A549 (cell line): ENCODE measurements at regions not wholly inside any gene's neighbourhood (a gene's known extent, or its start where the extent isn't known, plus 50 kb on each side); places are given as distances from the start of the nearest gene placed in this dataset.
"Not testable (repeated sequence)": the region's sequence is repeated elsewhere in the genome, so short reads cannot be mapped to it uniquely, and the experiment has no call there.

Experiments used
- ATAC-seq, 2 experiments: fragments of 200-7000 bp in 1 of 2; fragments of >200 bp in 1 of 2; cut with Nextera tagmentation in 1 of 2; cut with Tn5 transposase in 1 of 2; 3 replicates each; pipeline versions ENCODE4 v1.8.0 to v1.9.1; 2018 to 2020; ENCODE audit warnings: mild to moderate bottlenecking in 1 of 2, moderate library complexity in 1 of 2
- CTCF ChIA-PET: fragments of 300-600 bp; sonication (Branson Sonifier 250); formaldehyde crosslinking; extraction: SDS; loops from one replicate; lab custom pipeline; 2021; ENCODE audit warnings: antibody characterized with exemption, inconsistent platforms; lab: Yijun Ruan, JAX
- POLR2A ChIA-PET: fragments of 350-600 bp; formaldehyde crosslinking; extraction: SDS; loops from one replicate; lab custom pipeline; 2021; ENCODE audit warnings: antibody characterized with exemption, inconsistent platforms; lab: Yijun Ruan, JAX
- DNase-seq, 2 experiments: peaks; one replicate each; pipeline versions ENCODE4 v3.0.0 to v3.0.0-alpha.2; 2011 to 2016; ENCODE audit warnings: low read depth in 1 of 2, low spot score in 1 of 2
- FAIRE-seq: peaks from 2 replicates; lab custom pipeline; 2011; peaks lifted over from hg19 to GRCh38; lab: Jason Lieb, UNC
- H3K27ac ChIP-seq, 2 experiments: fragments of >200 bp; sonication (Bioruptor Twin); formaldehyde crosslinking; 3 replicates each; pipeline ENCODE4 v1.5.1; 2016 to 2017
- H3K4me1 ChIP-seq: fragments of >200 bp; sonication (Bioruptor Twin); formaldehyde crosslinking; 3 replicates; pipeline ENCODE4 v1.6.1; 2016
- H3K4me2 ChIP-seq: fragments of >200 bp; sonication (Bioruptor Twin); formaldehyde crosslinking; 3 replicates; pipeline ENCODE4 v1.6.1; 2016
- H3K4me3 ChIP-seq: fragments of >200 bp; sonication (Bioruptor Twin); formaldehyde crosslinking; 3 replicates; pipeline ENCODE4 v1.5.1; 2016
- H3K9me3 ChIP-seq: fragments of >200 bp; sonication (Bioruptor Twin); formaldehyde crosslinking; 3 replicates; pipeline ENCODE4 v1.6.1; 2016
- BHLHE40 ChIP-seq: IDR thresholded peaks from 2 replicates; pipeline ENCODE4 v1.6.1; 2012; ENCODE audit warnings: low read depth, low read length, inconsistent platforms
- CBX2 ChIP-seq: fragments of 200-600 bp; sonication (generic); IDR thresholded peaks from 2 replicates; pipeline ENCODE4 v1.6.1; 2016; ENCODE audit warnings: low read depth, mild to moderate bottlenecking, borderline replicate concordance
- CHD2 ChIP-seq: fragments of 150-350 bp; IDR thresholded peaks from 2 replicates; pipeline ENCODE4 v1.6.1; 2014; ENCODE audit warnings: low read length; ENCODE audit not compliant: partially characterized antibody
- E2F6 ChIP-seq: IDR thresholded peaks from 2 replicates; pipeline ENCODE4 v1.6.1; 2012; ENCODE audit warnings: low read depth, borderline replicate concordance
- EHF ChIP-seq: fragments of 250-450 bp; sonication (Bioruptor Pico); IDR thresholded peaks from 2 replicates; pipeline ENCODE4 v1.5.0; 2020; ENCODE audit warnings: mild to moderate bottlenecking
- EP300 ChIP-seq, 2 experiments: fragments of >200 bp; sonication (Bioruptor Twin); formaldehyde crosslinking; IDR thresholded peaks; 2 replicates in 1 of 2; 3 replicates in 1 of 2; pipeline ENCODE4 v1.6.1; 2016 to 2017
- ESRRA ChIP-seq: fragments of 150-350 bp; IDR thresholded peaks from 2 replicates; pipeline ENCODE4 v1.6.1; 2014; ENCODE audit warnings: mild to moderate bottlenecking, low read length, borderline replicate concordance
- FOSL2 ChIP-seq, 2 experiments: fragments of 450-650 bp in 1 of 2; fragments of >200 bp in 1 of 2; sonication (Bioruptor Twin) in 1 of 2; formaldehyde crosslinking; IDR thresholded peaks; 2 replicates each; pipeline versions ENCODE4 v1.5.0 to v1.6.1; 2016 to 2020; ENCODE audit warnings: mild to moderate bottlenecking in 1 of 2, moderate library complexity in 1 of 2
- GATA3 ChIP-seq: IDR thresholded peaks from 2 replicates; pipeline ENCODE4 v1.6.1; 2012; ENCODE audit warnings: borderline replicate concordance
- HOXA7 ChIP-seq: fragments of 250-450 bp; sonication (Bioruptor Pico); IDR thresholded peaks from 2 replicates; pipeline ENCODE4 v1.5.0; 2020; ENCODE audit warnings: mild to moderate bottlenecking, moderate library complexity
- HOXB13 ChIP-seq: fragments of 250-450 bp; sonication (Bioruptor Pico); IDR thresholded peaks from 2 replicates; pipeline ENCODE4 v1.5.0; 2020; ENCODE audit warnings: low read depth, mild to moderate bottlenecking, moderate library complexity
- HOXB5 ChIP-seq: fragments of 250-450 bp; sonication (Bioruptor Pico); IDR thresholded peaks from 2 replicates; pipeline ENCODE4 v1.5.0; 2020; ENCODE audit warnings: mild to moderate bottlenecking, moderate library complexity
- JUNB ChIP-seq: fragments of >200 bp; sonication (Bioruptor Twin); formaldehyde crosslinking; IDR thresholded peaks from 2 replicates; pipeline ENCODE4 v1.6.1; 2016
- MYC ChIP-seq: IDR thresholded peaks from 2 replicates; pipeline ENCODE4 v1.6.1; 2012; ENCODE audit warnings: mild to moderate bottlenecking, inconsistent platforms, low read length, improper control_type of control experiment, borderline replicate concordance
- NR3C1 ChIP-seq: fragments of >200 bp; sonication (Bioruptor Twin); formaldehyde crosslinking; IDR thresholded peaks from 3 replicates; pipeline ENCODE4 v1.6.1; 2017
- PHF8 ChIP-seq: fragments of 200-600 bp; sonication (generic); IDR thresholded peaks from 2 replicates; pipeline ENCODE4 v1.6.1; 2016; ENCODE audit warnings: low read depth, mild to moderate bottlenecking, antibody characterized with exemption, moderate library complexity, borderline replicate concordance
- POLR2A ChIP-seq: IDR thresholded peaks from 2 replicates; pipeline ENCODE4 v1.6.1; 2012; ENCODE audit warnings: mild to moderate bottlenecking, low read length
- RARB ChIP-seq: fragments of 250-450 bp; sonication (Bioruptor Pico); IDR thresholded peaks from 2 replicates; pipeline ENCODE4 v1.8.0; 2021; ENCODE audit warnings: mild to moderate bottlenecking, moderate library complexity
- RFX5 ChIP-seq: fragments of 450-650 bp; IDR thresholded peaks from 2 replicates; pipeline ENCODE4 v1.7.1; 2014; ENCODE audit warnings: antibody characterized with exemption, mild to moderate bottlenecking, moderate library complexity
- RNF2 ChIP-seq: fragments of 200-600 bp; sonication (generic); IDR thresholded peaks from 2 replicates; pipeline ENCODE4 v1.6.1; 2016; ENCODE audit warnings: low read depth, mild to moderate bottlenecking, antibody characterized with exemption, moderate library complexity, borderline replicate concordance
- SMC3 ChIP-seq: fragments of >200 bp; sonication (Bioruptor Twin); formaldehyde crosslinking; IDR thresholded peaks from 3 replicates; pipeline ENCODE4 v1.6.1; 2018; ENCODE audit warnings: inconsistent platforms
- SREBF2 ChIP-seq: fragments of 450-650 bp; IDR thresholded peaks from 2 replicates; pipeline ENCODE4 v1.6.1; 2014; ENCODE audit warnings: mild to moderate bottlenecking, moderate library complexity
- TFCP2L1 ChIP-seq: fragments of 250-450 bp; sonication (Bioruptor Pico); IDR thresholded peaks from 2 replicates; pipeline ENCODE4 v1.5.0; 2021; ENCODE audit warnings: mild to moderate bottlenecking
- ZC3H11A ChIP-seq: fragments of 450-650 bp; IDR thresholded peaks from 2 replicates; pipeline ENCODE4 v1.6.1; 2014; ENCODE audit warnings: antibody characterized with exemption, mild to moderate bottlenecking
- ZFP36 ChIP-seq: fragments of 450-650 bp; IDR thresholded peaks from 2 replicates; pipeline ENCODE4 v1.6.1; 2014; ENCODE audit warnings: borderline replicate concordance; ENCODE audit not compliant: partially characterized antibody
- ZNF302 ChIP-seq: fragments of 250-450 bp; sonication (Bioruptor Pico); IDR thresholded peaks from 2 replicates; pipeline ENCODE4 v1.9.0; 2021; ENCODE audit warnings: inconsistent platforms, mild to moderate bottlenecking, moderate library complexity
- WGBS: methylation state at CpG from one replicate; pipeline ENCODE4 v1.1.6; 2017; ENCODE audit errors: missing lambda C conversion rate; 5-methylcytosine and 5-hydroxymethylcytosine counted together
- TF ChIP-seq, protein P1 (sequence below): IDR thresholded peaks from 2 replicates; pipeline ENCODE4 v1.6.1; 2012
- TF ChIP-seq, protein P2 (sequence below): fragments of 250-450 bp; sonication (Bioruptor Pico); IDR thresholded peaks from 2 replicates; pipeline ENCODE4 v1.5.0; 2021; ENCODE audit warnings: mild to moderate bottlenecking, moderate library complexity, borderline replicate concordance

GRCh38 chr5:108536321-108536720, 154.4 kb upstream of the FBXL17 start:
- WGBS = 25% methylated on average over 10 of the region's 10 CpGs
- no peaks in the 10 kb centered on the region for H3K4me1 ChIP-seq
- H3K4me2 ChIP-seq = no peak overlapping the region
- DNase-seq = no peak
- no peak overlapping the region for H3K4me3 ChIP-seq
- H3K9me3 ChIP-seq = no peaks in the 10 kb centered on the region
- FAIRE-seq = no peak
- no peak overlapping the region for H3K27ac ChIP-seq
- TF ChIP-seq NR3C1 (no peak), E2F6 (no peak), EHF (no peak), RNF2 (no peak), POLR2A (no peak), EP300 (IDR thresholded peaks at IDR 0.05) (no peak), TFCP2L1 (no peak)
- CTCF ChIA-PET = no interaction called here
- ATAC-seq = no peak
- POLR2A ChIA-PET = no interaction called here

- CTCF ChIA-PET = interaction anchor here (0.6 to 1.8 kb wide), 2 partner anchors 11 to 197 kb away, joined by 3 to 6 read pairs; no protein-coding TSS in a partner anchor
- H3K4me1 ChIP-seq, POLR2A ChIA-PET, H3K4me2 ChIP-seq, H3K27ac ChIP-seq, H3K4me3 ChIP-seq, H3K9me3 ChIP-seq, ATAC-seq, DNase-seq, FAIRE-seq: not testable (repeated sequence)
- WGBS = 9% methylated on average over 1 of the region's 1 CpG
Measured at GRCh38 chr5:108532129-108532445, 150.2 kb upstream of the FBXL17 start.

GRCh38 chr5:108531367-108532128, 149.7 kb upstream of the FBXL17 start:
- WGBS = 48% methylated on average over 8 of the region's 8 CpGs

GRCh38 chr5:108530706-108531105, 148.8 kb upstream of the FBXL17 start:
- Histone ChIP-seq H3K4me3 (no peak overlapping the region), H3K27ac (no peak overlapping the region), H3K4me1 (no peaks in the 10 kb centered on the region), H3K9me3 (no peaks in the 10 kb centered on the region), H3K4me2 (no peak overlapping the region)
- TF ChIP-seq PHF8 (no peak), JUNB (no peak), GATA3 (no peak), ZFP36 (no peak), BHLHE40 (no peak), RFX5 (no peak), HOXB5 (CRISPR knock-in tag) (no peak), ZC3H11A (no peak), SMC3 (no peak), HOXB13 (no peak), CHD2 (no peak), TFCP2L1 (no peak), RNF2 (no peak), EP300 (IDR thresholded peaks at IDR 0.05) (no peak)
- TF ChIP-seq, protein P1, sequence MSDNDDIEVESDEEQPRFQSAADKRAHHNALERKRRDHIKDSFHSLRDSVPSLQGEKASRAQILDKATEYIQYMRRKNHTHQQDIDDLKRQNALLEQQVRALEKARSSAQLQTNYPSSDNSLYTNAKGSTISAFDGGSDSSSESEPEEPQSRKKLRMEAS = no peak
- CTCF ChIA-PET = interaction anchor here (1.8 kb wide), 1 partner anchor 10 kb away, joined by 6 read pairs; no protein-coding TSS in a partner anchor
- 31% methylated on average over 5 of the region's 5 CpGs for WGBS
- DNase-seq (no peak), FAIRE-seq (no peak), ATAC-seq (no peak)
- POLR2A ChIA-PET = no interaction called here

More at GRCh38 chr5:108531367-108532128, 149.7 kb upstream of the FBXL17 start:
- Histone ChIP-seq H3K4me1 (no peaks in the 10 kb centered on the region), H3K4me3 (no peak overlapping the region), H3K4me2 (no peak overlapping the region), H3K9me3 (no peaks in the 10 kb centered on the region), H3K27ac (no peak overlapping the region)
- ATAC-seq (no peak), DNase-seq (no peak), FAIRE-seq (no peak)
- TF ChIP-seq CBX2 = no peak
- no peak for TF ChIP-seq POLR2A
- TF ChIP-seq EP300 (IDR thresholded peaks at IDR 0.05) = no peak
- TF ChIP-seq SREBF2 = no peak
- no peak for TF ChIP-seq HOXA7 (CRISPR knock-in tag)
- TF ChIP-seq, protein P2, sequence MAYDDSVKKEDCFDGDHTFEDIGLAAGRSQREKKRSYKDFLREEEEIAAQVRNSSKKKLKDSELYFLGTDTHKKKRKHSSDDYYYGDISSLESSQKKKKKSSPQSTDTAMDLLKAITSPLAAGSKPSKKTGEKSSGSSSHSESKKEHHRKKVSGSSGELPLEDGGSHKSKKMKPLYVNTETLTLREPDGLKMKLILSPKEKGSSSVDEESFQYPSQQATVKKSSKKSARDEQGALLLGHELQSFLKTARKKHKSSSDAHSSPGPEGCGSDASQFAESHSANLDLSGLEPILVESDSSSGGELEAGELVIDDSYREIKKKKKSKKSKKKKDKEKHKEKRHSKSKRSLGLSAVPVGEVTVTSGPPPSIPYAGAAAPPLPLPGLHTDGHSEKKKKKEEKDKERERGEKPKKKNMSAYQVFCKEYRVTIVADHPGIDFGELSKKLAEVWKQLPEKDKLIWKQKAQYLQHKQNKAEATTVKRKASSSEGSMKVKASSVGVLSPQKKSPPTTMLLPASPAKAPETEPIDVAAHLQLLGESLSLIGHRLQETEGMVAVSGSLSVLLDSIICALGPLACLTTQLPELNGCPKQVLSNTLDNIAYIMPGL (CRISPR knock-in tag) = no peak
- TF ChIP-seq MYC = no peak
- TF ChIP-seq FOSL2 (IDR thresholded peaks at IDR 0.05) = no peak
- no peak for TF ChIP-seq FOSL2 (CRISPR knock-in tag; IDR thresholded peaks at IDR 0.05)
- TF ChIP-seq, protein P1 = no peak
- no peak for TF ChIP-seq RARB (CRISPR knock-in tag)
- no peak for TF ChIP-seq NR3C1
- no peak for TF ChIP-seq ZNF302 (CRISPR knock-in tag)
- no peak for TF ChIP-seq GATA3
- TF ChIP-seq ESRRA = no peak
- POLR2A ChIA-PET = no interaction called here
- CTCF ChIA-PET = interaction anchor here (1.8 kb wide), 1 partner anchor 10 kb away, joined by 6 read pairs; no protein-coding TSS in a partner anchor
